Mesodermal cell (in vitro differentiated cells): ENCODE measurements at regions not wholly inside any gene's neighbourhood (a gene's known extent, or its start where the extent isn't known, plus 50 kb on each side); places are given as distances from the start of the nearest gene placed in this dataset.

ENCODE experiments used
- H3K27ac ChIP-seq: 2 replicates; pipeline ENCODE4 v1.7.0; 2013; ENCODE audit warnings: mild to moderate bottlenecking, low read depth, low read length, moderate library complexity; ENCODE audit not compliant: severe bottlenecking
- H3K36me3 ChIP-seq: 2 replicates; pipeline ENCODE4 v1.7.1; 2013; ENCODE audit warnings: mild to moderate bottlenecking, low read length, moderate library complexity; ENCODE audit not compliant: control insufficient read depth, insufficient read depth
- H3K4me1 ChIP-seq: one replicate; pipeline ENCODE4 v1.7.1; 2013; ENCODE audit warnings: mild to moderate bottlenecking, low read length; ENCODE audit not compliant: insufficient read depth, control insufficient read depth, poor library complexity, severe bottlenecking
- H3K4me3 ChIP-seq: 2 replicates; pipeline ENCODE4 v1.7.0; 2013; ENCODE audit warnings: low read length, control low read depth, mild to moderate bottlenecking; ENCODE audit not compliant: insufficient read depth, poor library complexity, severe bottlenecking; ENCODE audit errors: extremely low read depth
- H3K9me3 ChIP-seq: 2 replicates; pipeline ENCODE4 v1.7.1; 2013; ENCODE audit warnings: mild to moderate bottlenecking, low read length, moderate library complexity; ENCODE audit not compliant: control insufficient read depth
- WGBS, 2 experiments: methylation state at CpG; one replicate each; pipeline ENCODE4 v1.1.5; 2013; ENCODE audit warnings: missing lambda C conversion rate in 2 of 2; ENCODE audit not compliant: insufficient coverage in 2 of 2; 5-methylcytosine and 5-hydroxymethylcytosine counted together

DNA sequence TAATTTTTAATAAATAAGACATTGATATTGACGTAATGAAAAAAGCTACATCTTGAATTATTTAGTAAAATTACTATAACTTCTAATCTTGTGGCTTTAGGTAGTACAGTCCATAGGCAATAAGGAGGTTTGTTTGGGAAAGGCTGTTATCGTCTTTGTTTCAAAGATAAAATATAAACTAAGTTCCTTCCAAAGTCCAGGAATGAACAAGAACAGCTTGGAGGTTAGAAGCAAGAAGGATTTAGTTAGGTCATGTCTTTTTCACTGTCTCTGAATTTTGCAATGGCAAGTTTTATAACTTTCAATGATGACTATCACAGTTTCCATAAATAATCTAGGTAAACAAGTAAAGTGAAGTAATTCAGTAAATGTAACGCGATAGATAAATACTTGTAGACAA lies 106.9 kb upstream of the OLFM3 start:
- Histone ChIP-seq H3K4me1 (no peaks in the 10 kb centered on the region), H3K4me3 (no peak overlapping the region), H3K27ac (no peak overlapping the region), H3K36me3 (no peaks in the 10 kb centered on the region), H3K9me3 (no peaks in the 10 kb centered on the region)
- WGBS, 2 experiments = no CpG with 5 or more reads among the region's 4 CpGs

DNA sequence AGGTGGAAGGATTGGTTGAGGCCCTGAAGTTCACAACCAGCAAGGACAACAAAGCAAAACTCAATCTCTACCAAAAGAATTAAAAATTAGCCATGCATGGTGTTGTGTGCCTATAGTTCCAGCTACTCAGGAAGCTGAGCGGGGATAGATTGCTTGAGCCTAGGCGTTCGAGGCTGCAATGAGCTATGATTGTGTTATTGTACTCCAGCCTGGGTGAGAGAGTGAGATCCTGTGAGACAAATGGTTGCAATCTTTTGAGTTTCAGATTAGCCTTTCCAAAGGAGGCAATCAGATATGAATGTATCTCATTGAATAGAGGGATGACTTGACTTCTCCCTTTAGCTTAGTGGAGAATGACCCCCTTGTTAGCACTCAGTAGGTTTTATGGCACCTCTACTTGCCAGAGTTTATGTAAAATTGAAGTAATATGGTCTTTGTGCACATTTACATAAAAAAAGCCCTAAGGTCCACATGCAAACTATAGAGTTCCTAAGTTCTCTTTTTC lies 105.6 kb upstream of the OLFM3 start:
- 73 to 92% methylated on average over 3 of the region's 3 CpGs for WGBS, 2 experiments
- Histone ChIP-seq H3K27ac (no peak overlapping the region), H3K4me3 (no peak overlapping the region), H3K4me1 (no peaks in the 10 kb centered on the region), H3K36me3 (no peaks in the 10 kb centered on the region), H3K9me3 (no peaks in the 10 kb centered on the region)

DNA sequence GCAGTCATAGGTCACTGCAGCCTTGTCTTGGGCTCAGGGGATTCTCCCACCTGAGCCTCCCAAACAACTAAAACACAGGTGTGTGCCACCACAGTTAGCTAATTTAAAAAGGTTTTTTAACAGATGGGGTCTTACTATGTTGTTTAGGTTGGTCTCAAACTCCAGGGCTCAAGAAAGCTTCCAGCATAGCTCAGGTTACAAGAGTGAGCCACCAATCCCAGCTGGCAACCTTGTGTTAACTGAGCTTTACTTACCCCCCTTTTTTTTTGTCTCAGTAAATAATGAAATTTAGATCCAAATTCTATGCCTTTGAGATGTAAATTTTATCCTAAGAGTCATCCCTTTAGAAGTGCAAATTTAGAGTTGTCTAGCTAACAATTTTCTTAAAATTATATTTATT lies 103.9 kb upstream of the OLFM3 start:
- Histone ChIP-seq H3K27ac (no peak overlapping the region), H3K36me3 (no peaks in the 10 kb centered on the region), H3K4me1 (no peaks in the 10 kb centered on the region), H3K4me3 (no peak overlapping the region), H3K9me3 (no peaks in the 10 kb centered on the region)

DNA sequence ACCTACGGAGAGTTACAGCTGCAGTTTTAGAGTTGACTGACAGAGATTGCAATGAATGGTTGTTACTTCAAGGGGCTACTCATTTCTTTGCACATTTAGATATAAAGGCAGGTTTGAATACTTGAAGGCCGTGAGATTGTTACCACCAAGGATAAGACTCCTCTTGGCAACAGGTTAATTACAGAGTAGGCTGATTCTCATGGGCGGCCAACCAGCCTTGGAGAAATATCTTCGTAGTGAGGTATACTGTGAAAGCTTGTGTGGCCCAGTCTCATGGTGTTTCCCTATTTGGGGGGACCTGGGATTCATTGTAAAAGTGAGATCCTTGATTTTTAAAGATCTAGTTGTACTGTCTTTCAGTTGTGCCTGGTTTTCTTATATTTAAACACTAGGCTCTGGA lies 103.2 kb upstream of the OLFM3 start:
- H3K27ac ChIP-seq = no peak overlapping the region
- no peaks in the 10 kb centered on the region for H3K4me1 ChIP-seq
- H3K36me3 ChIP-seq = no peaks in the 10 kb centered on the region
- 91% methylated on average over 3 to 4 of the region's 4 CpGs for WGBS, 2 experiments
- H3K4me3 ChIP-seq = no peak overlapping the region
- no peaks in the 10 kb centered on the region for H3K9me3 ChIP-seq

DNA sequence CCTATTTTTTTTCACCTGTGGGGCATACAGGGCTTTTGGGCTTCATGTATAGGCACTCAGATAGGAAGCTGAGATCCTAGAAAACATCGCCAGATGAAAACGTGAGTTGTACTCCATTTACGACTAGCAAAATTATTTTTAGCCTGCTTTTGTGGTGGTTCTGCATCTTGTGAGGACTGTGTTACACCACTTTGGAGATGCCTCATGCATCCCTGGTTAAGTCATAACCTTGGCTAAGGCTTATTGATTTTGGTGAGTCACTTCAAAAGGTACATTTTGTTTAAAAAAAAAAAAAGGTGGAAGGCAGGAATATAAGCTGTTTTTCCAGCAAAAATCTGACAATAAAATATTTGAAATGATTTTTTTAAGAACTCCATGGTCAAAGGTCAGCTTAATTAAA lies 101.8 kb upstream of the OLFM3 start:
- H3K27ac ChIP-seq = no peak overlapping the region
- H3K4me1 ChIP-seq = no peaks in the 10 kb centered on the region
- no peaks in the 10 kb centered on the region for H3K9me3 ChIP-seq
- H3K4me3 ChIP-seq = no peak overlapping the region
- H3K36me3 ChIP-seq = no peaks in the 10 kb centered on the region
- WGBS, 2 experiments = 92 to 100% methylated on average over 3 of the region's 3 CpGs

DNA sequence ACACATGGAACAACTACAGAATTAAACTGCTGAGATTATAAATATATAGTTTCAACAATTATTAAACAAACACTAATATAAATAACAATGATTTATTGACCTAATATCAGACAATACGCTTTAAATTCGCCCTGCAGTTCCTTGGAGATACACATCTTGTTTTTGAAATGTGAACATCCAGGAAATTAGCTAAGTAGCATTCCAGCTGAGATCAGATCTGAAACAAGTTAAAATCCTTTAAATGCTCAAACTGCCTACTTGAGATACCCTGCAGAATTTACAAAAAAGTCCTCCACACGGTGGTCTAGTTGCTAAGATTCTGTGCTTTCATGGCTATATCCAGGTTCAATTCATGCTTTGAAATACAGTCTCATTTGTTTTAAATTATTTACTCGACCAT lies 101.4 kb upstream of the OLFM3 start:
- Histone ChIP-seq H3K4me1 (no peaks in the 10 kb centered on the region), H3K9me3 (no peaks in the 10 kb centered on the region), H3K36me3 (no peaks in the 10 kb centered on the region), H3K4me3 (no peak overlapping the region), H3K27ac (no peak overlapping the region)
- WGBS, 2 experiments = 86% methylated on average over 2 of the region's 4 CpGs; no CpG with 5 or more reads in 1 of the 2 experiments

DNA sequence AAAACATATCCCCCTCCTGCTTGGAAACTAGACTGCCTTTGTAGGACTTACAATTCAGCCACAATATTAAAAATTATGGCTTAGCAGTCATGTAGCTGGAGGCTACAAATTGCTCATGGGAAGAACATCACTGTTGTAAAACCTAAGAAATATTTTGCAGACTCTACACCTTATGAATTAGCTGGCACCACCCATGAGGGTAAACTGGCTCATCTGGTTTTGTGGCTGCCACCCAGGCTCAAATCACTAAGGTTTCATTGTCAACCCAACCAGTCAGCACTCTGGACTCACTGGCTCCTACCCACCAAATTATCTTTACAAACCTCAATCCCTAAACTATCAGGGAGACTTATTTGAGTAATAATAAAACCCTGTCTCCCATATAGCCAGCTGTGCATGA lies 100.7 kb upstream of the OLFM3 start:
- Histone ChIP-seq H3K27ac (no peak overlapping the region), H3K4me1 (no peaks in the 10 kb centered on the region), H3K4me3 (no peak overlapping the region)

DNA sequence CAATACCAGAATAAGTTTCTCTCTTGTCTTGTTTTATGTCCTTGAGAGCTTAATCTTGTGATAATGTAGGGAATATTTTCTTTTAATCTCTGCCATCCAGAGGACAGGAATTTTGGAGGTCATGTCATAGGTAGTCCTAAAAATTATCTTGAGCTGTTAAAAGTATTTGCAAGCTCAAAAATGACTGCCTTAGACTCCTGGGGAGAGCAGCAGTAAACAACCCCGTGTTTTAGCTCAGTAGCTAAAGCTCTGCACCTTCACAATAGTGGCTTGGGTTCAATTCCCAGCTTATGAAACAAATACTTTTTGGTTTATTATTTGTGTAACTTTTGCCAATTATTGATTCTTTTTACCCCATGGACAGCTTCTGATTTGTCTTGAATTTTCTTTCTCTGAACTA lies 99.4 kb upstream of the OLFM3 start:
- H3K36me3 ChIP-seq = no peaks in the 10 kb centered on the region
- no peak overlapping the region for H3K4me3 ChIP-seq
- H3K9me3 ChIP-seq = no peaks in the 10 kb centered on the region
- H3K4me1 ChIP-seq = no peaks in the 10 kb centered on the region
- no peak overlapping the region for H3K27ac ChIP-seq
- 67 to 80% methylated on average over 1 of the region's 1 CpG for WGBS, 2 experiments

More for the DNA sequence above, 100.7 kb upstream of the OLFM3 start:
- Histone ChIP-seq H3K36me3 (no peaks in the 10 kb centered on the region), H3K9me3 (no peaks in the 10 kb centered on the region)

DNA sequence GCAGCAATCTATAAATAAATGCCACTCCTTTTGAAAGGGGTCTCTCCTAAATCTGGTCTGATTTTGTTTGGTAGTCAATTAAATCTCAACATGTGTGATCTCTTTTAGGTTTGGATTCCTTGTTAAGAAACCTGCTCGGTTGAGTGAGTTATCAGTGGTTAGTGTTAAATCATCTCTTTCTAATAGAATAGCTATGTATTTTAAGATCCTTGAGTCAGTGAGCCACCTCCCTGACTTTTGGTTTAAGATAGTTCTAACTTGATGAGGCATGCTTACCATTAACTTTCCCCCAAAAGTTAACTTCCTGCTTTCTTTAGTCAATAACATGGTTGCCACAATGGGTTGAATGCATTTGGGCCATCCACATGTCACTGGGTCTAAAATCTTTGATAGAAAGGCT lies 93.1 kb upstream of the OLFM3 start:
- peaks cover 8% of the 10 kb centered on the region for H3K9me3 ChIP-seq
- no peaks in the 10 kb centered on the region for H3K36me3 ChIP-seq
- H3K4me1 ChIP-seq = no peaks in the 10 kb centered on the region
- no peak overlapping the region for H3K4me3 ChIP-seq
- no CpG with 5 or more reads among the region's 1 CpG for WGBS, 2 experiments
- no peak overlapping the region for H3K27ac ChIP-seq

DNA sequence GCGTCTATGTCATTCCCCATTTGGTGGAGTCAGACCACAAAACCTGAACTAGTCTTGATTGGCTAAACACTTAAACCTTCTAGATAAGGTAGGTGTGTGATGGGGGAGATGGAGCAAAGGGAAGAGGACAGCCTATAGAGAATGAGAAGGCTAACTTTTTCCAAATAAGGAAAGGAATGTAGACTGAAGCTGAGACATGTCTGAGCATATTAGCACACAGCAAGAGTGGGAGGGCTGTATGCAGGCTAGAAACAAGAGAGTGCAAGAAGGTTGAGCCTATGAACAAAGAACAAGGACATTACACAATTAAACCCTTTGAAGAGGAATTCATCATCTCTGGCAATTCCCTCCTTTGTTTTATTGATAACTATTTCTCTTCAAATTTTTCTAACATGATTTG lies 89.2 kb upstream of the OLFM3 start:
- H3K4me3 ChIP-seq = no peak overlapping the region
- H3K4me1 ChIP-seq = no peaks in the 10 kb centered on the region
- H3K9me3 ChIP-seq = peaks cover 8% of the 10 kb centered on the region
- 100% methylated on average over 1 of the region's 1 CpG; no CpG with 5 or more reads in 1 of the 2 experiments for WGBS, 2 experiments
- no peak overlapping the region for H3K27ac ChIP-seq
- no peaks in the 10 kb centered on the region for H3K36me3 ChIP-seq

DNA sequence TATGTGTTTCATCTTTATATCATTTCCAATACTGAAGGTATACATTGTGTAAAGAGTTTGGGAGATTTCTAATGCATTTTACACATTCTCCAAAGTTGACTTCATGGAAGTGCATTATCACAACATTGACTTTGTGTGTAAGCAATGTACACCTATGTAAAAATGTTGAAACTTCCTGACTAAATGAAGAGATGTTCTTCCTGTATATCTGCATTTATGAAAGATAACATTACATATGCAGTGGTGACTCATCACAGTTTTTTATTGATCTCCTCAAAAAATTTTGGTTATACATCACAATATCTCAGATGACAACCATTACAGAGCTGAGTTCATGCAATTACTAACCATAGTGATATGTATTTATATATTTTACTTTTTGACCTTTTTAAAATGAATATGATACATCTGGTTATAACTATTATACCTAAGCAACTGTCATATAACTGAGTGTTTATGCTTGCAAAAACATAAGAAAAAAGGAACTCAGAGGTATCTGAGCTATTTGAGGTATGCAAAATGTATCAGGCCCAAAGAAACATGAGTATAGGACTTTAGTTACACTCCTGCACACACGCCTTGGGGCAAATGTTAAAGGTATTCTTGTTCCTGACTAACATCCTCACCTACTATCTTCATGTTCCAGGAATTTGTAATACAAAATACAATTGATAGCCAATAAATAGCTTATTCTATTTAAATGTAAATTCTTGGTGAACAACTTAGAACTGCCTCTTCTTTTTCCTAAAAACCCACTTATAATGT lies 88.2 kb upstream of the OLFM3 start:
- no CpG with 5 or more reads among the region's 1 CpG for WGBS, 2 experiments
- Histone ChIP-seq H3K36me3 (no peaks in the 10 kb centered on the region), H3K4me3 (no peak overlapping the region), H3K4me1 (no peaks in the 10 kb centered on the region), H3K27ac (no peak overlapping the region), H3K9me3 (peaks cover 8% of the 10 kb centered on the region)
